ENCODE measurements at regions not wholly inside any gene's neighbourhood (a gene's known extent, or its start where the extent isn't known, plus 50 kb on each side); places are given as distances from the start of the nearest gene placed in this dataset.

GRCh38 chr4:136283977-136284376 is 1248.3 kb downstream of the PCDH18 start:
- DNase-seq (ENCODE audit: low spot score): no peak

- no peak for DNase-seq (ENCODE audit: low spot score)
Measured at GRCh38 chr4:136281889-136282288, 1250.4 kb downstream of the PCDH18 start.

DNA sequence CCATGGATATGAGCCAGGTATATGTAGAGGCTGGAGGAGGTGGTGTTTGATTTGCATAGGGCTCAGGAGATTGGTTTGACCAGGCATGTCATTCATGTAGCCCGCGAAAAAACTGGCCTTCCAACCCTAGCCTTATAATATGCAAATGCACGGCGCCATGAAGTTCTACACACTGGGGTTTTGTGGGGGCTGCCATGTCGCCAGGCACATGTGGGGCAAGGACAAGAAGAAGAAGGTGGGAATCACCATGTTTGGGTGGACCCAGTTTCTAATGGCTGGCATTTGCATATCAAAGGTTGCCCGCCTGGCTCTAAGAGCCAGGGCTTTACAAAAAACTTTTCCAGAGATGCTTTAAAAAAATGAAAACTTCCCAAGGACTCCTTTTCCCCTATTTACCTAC is 1251.0 kb downstream of the PCDH18 start:
- DNase-seq (ENCODE audit: low spot score): no peak

GRCh38 chr4:136277741-136278140 is 1254.6 kb downstream of the PCDH18 start:
- DNase-seq (ENCODE audit: low spot score): no peak

GRCh38 chr4:136246876-136247275 is 1285.4 kb downstream of the PCDH18 start:
- no peak for DNase-seq (ENCODE audit: low spot score)

DNA sequence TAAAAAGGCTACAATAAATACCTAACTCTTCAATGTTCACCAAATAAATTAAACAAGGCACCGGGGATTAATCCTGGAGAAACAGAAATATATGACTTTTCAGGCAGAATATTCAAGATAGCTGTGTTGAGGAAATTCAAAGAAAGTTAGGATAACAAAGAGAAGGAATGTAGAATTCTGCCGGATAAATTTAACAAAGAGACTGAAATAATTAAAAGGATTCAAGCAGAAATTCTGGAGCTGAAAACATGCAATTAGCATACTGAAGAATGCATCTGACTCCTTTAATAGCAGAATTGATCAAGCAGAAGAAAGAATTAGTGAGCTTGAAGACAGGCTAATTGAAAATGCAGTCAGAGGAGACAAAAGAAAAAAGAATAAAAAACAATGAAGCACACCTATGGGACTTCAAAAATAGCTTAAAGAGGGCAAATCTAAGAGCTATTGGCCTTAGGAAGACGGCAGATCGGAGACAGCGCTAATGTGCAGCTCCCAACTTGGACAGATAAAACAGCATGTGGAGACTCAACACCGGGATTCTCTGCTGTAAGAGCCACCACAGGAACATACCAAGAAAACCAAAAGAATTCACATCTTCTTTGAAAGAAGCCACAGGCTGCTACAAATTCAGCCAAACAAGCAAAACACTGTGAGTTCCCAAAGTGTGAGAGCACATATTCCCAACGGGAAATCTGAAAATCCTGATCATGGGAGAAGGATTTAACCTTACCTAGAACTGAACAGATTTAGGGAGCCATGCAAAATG is 1290.9 kb downstream of the PCDH18 start:
- DNase-seq (ENCODE audit: low spot score): no peak

DNA sequence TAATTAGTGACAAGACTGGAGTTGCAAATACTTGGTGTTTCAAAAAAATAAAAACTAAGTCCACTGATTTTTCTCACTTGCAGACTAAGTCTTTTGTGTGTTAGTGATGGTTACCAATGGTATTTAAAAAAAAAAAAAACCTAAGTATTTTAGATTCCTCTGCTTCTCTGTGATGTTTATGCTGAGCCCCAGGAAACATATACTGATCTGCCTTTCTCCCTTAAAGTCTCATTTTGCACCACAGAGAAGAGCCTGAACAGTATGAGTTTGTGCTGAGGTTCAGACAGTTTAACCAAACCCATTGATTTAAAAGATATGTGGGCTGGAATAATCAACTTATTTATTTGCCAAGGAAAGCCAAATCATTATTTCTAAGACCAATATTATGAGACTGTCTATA is 1305.0 kb downstream of the PCDH18 start:
- DNase-seq (ENCODE audit: low spot score): no peak

GRCh38 chr4:136219592-136220125 is 1312.6 kb downstream of the PCDH18 start:
- DNase-seq (ENCODE audit: low spot score): no peak

DNA sequence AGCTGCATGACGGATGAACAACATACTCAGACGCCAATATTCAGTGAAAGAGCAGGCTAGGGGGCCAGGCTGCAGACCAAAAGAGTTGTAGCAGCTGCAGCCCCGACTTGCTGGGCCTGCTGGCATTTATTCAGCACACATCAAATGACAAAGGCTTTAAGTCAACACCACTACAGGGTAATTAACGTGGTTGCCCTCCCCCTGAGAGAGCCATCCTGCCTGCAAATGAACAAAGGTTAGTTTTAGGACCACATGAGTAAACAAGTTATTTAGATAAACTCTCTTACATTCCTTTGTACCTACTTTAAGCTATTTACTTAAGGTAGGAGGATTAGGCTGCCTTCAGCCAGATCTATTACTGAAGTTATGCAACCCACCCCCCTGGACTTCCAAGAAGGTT is 1329.1 kb downstream of the PCDH18 start:
- DNase-seq (ENCODE audit: low spot score): no peak

DNA sequence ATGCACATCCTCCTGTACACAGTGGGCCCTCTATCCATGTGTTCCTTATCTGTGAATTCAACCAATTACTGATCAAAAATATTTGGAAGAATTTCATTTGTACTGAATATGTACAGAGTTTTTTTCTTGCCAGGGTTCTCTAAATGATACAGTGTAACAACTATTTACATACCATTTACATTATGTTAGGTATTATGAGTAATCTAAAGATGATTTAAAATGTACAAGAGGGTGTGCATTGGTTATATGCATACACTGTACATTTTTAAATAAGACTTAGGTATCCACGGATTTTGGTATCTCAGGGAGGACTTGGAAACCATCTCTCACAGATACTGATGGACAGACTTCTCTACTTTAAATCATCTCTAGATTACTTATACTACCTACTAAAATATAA is 1333.9 kb downstream of the PCDH18 start:
- no peak for DNase-seq (ENCODE audit: low spot score)

- no peak for DNase-seq (ENCODE audit: low spot score)
Measured at GRCh38 chr4:136194962-136195361, 1337.3 kb downstream of the PCDH18 start.

DNA sequence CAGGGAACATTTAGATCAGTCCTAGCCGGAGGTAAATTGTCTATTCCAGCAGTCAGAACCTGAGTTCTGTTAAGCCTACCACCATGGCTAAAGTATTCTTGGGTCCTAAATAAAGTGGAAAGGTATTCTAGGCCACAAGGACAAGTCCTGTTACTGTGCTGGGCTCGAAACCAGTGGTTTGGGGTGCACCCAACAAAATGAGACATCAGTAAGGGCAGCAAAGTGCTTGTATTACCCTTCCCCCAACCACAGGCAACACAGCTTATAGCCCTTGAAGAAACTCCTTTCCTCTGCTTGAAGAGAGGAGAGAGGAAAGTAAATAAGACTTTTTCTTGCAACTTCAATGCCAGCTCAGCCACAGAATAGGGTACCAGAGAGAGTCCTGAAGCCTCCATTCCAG is 1345.6 kb downstream of the PCDH18 start:
- DNase-seq (ENCODE audit: low spot score): no peak

DNA sequence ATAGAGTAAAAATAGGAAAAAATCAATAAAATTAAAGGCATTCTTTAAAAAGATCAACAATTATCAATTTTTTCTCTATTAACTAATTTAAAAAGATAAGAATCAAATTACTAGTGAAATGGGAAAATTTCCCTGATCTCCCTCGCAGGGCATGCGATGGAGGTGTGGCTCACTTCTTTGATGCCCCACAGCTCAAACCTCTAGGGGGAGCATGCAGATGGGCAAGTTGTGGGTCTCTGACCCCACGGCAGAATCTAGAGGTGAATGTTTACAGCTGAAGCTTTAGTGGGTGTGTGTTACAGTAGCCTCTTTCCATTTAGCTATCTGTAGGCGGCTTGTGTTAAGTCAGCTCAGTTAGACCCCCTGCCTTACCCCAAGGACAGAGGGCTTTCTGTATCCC is 1348.8 kb downstream of the PCDH18 start:
- no peak for DNase-seq (ENCODE audit: low spot score)

DNA sequence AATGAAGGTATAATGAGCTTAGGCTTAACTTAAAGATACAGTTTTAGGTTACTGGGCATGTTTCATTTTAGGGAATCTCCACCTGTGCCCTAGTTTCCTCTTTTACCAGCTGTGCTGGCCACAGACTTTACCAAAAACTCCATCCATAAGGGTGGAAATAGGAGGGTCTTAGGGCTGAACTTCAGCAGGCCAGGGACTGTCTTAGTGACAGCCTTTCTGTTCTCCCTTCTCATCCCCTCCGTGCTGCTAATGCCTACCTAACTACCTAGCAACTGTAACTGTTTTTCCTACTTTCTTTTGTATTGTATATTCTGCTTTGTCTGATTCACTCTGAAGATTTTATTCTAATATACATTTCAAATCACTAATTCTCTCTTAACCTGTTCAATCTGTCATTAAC is 1375.3 kb downstream of the PCDH18 start:
- no peak for DNase-seq (ENCODE audit: low spot score)

DNA sequence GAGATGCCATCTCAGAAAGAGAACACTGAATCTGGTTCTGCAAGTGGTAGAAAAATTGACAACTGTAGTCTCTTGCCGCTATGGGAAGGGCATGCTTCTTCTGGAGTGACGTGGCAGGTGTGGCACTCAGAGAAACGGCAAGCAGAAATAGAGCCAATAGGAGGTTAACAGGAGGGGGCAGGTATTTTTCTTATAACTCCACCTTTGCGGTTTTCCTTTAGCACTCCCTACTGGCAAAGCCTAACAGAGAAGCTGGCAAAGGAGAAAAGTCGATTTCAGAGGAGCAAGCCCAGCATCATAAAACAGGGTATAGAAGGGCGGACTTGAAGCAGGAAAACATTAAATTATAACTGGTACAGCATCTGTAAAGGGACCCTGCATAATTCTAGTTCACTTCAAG is 1382.2 kb downstream of the PCDH18 start:
- no peak for DNase-seq (ENCODE audit: low spot score)

DNA sequence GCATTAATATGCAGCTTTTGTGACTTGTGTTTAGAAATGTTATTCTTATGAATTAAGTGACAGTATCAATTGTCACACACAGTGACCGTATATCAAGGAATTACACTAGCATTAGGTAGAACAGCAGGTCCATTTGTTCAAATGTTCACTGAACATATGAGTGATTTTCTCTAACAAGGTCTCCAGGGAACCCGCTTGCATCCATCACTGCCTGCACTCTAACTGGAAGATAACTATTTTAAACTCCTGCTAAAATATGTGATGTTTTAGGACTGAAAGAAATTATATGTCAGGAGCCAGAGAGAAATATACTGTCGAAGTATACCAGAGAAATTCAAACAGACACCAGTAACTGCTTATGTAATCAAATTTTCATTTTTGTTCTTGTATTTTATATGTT is 1395.7 kb downstream of the PCDH18 start:
- no peak for DNase-seq (ENCODE audit: low spot score)

DNA sequence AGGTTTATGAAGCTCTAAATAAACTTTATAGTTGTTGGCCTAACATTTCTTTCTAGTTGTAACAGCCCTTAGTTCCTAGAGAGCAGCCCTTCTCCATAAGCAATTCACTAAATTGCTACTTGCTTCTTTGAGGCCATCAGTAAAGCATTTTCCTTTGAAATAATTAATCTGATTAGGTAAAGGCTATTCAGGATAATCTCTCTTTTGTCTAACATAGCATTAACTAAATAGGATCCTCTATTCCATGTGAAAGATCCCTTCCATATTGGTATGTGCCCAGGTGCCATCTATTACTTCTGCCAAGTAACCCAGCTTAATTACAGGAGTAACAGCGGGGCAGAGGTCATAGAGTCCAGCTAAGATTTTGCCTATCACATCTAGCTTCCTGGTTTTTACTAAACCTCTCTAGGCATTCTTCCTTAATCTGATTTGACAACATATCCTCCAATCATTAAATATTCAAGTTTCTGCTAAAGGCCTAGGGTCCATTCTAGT is 1408.0 kb downstream of the PCDH18 start:
- no peak for DNase-seq (ENCODE audit: low spot score)

GRCh38 chr4:136121426-136121825 is 1410.9 kb downstream of the PCDH18 start:
- no peak for DNase-seq (ENCODE audit: low spot score)

- no peak for DNase-seq (ENCODE audit: low spot score)
Measured at GRCh38 chr4:136113921-136114320, 1418.4 kb downstream of the PCDH18 start.

DNA sequence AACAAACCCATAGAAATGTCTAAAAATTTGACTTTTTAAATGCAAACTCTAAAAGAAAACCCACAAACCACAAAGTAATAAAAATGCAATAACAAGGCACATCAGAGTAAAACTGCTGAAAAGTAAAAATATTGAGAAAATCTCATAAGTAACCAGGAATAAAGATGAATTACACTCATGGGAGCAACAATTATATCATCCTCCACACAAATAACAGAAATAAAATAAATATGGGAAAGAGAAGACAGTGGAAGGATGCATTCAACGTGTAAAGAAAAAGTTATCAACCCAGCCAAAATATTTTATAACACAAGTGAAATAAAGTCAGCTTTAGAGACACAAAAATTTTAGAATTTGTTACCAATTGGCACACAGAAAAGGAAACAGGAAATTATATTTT is 1420.2 kb downstream of the PCDH18 start:
- DNase-seq (ENCODE audit: low spot score): no peak

GRCh38 chr4:136106753-136107152 is 1425.5 kb downstream of the PCDH18 start:
- no peak for DNase-seq (ENCODE audit: low spot score)

DNA sequence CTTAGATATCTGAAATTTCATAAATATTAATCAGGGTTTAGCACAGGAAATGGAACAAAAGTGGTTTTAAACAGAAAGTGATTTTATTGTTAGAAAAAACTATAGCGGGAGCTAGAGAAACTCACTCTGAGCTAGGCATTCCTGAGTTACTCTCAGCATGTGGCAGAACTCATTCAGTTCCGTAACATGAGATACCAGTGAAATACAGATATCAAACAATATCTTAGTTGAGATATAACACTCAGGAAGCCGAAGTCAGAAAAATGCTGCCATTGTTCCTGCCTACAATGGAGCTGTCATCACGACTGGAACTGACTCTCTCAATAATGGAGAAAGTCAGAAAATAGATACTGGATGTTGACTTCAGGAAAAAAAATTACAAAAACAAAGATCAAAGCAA is 1428.7 kb downstream of the PCDH18 start:
- no peak for DNase-seq (ENCODE audit: low spot score)

DNA sequence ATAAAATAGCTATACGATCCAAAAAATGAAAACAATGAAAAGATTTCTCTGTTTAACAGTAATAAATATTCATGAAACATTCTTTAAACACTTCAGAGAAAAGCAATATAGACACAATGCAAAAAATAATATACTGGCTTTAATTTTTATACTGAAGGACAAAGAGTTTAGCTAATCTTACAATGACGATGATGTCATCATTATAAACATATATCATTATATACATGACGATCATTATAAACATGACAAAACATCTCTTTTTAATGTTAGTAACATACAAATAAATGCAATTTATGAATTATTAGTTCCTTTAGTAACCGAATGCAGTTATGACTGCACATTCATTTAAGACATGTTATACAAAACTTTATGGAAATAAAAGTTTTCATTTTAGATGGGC is 1434.6 kb downstream of the PCDH18 start:
- DNase-seq (ENCODE audit: low spot score): no peak

Data from hepatic stellate cell (primary cell).